K562 (cell line): ENCODE measurements at regions not wholly inside any gene's neighbourhood (a gene's known extent, or its start where the extent isn't known, plus 50 kb on each side); places are given as distances from the start of the nearest gene placed in this dataset.

Source experiments
- ATF1 ChIP-seq, 2 experiments: fragments of 450-650 bp in 1 of 2; IDR thresholded peaks; 2 replicates each; pipeline ENCODE4 v1.6.1; 2016; ENCODE audit warnings: missing compliant biosample characterization in 1 of 2, missing genetic modification characterization in 1 of 2
- FOXA1 ChIP-seq: fragments of 450-650 bp; IDR thresholded peaks from 2 replicates; pipeline ENCODE4 v1.6.1; 2016; ENCODE audit warnings: mild to moderate bottlenecking, borderline replicate concordance
- TFE3 ChIP-seq: fragments of 450-650 bp; formaldehyde crosslinking; IDR thresholded peaks from 2 replicates; pipeline ENCODE4 v1.4.0; 2020; ENCODE audit warnings: mild to moderate bottlenecking, mixed read lengths
- ZBED1 ChIP-seq: IDR thresholded peaks from 2 replicates; pipeline ENCODE4 v1.6.1; 2014
- ZBTB40 ChIP-seq, 2 experiments: fragments of 450-650 bp in 1 of 2; sonication (generic) in 1 of 2; formaldehyde crosslinking in 1 of 2; IDR thresholded peaks; 2 replicates each; pipeline versions ENCODE4 v1.7.1 to v1.9.0; 2016 to 2022; ENCODE audit warnings: inconsistent platforms in 1 of 2, mild to moderate bottlenecking in 1 of 2, missing genetic modification reagents in 1 of 2
- ZNF511 ChIP-seq: sonication (generic); formaldehyde crosslinking; IDR thresholded peaks from 2 replicates; pipeline ENCODE4 v1.8.0; 2022; ENCODE audit warnings: mild to moderate bottlenecking, missing genetic modification reagents
- ZNF644 ChIP-seq: fragments of 200-800 bp; sonication (Bioruptor generic); IDR thresholded peaks from 2 replicates; pipeline ENCODE4 v1.6.1; 2016; ENCODE audit warnings: low read depth, missing genetic modification characterization, missing compliant biosample characterization

GRCh38 chr2:100739735-100740432 lies 80.1 kb upstream of the NPAS2 start (continued):
- TF ChIP-seq ZNF511 (no peak), ZNF644 (no peak), ATF1 (CRISPR knock-in tag; IDR thresholded peaks at IDR 0.05) (no peak), ATF1 (tag; IDR thresholded peaks at IDR 0.05) (peak; percentile 71), ZBTB40 (IDR thresholded peaks at IDR 0.05) (peak; percentile 82), ZBTB40 (CRISPR knock-in tag; IDR thresholded peaks at IDR 0.05) (no peak), TFE3 (CRISPR knock-in tag) (no peak), ZBED1 (no peak), FOXA1 (no peak)
